NCI-H1417 treated with DMSO at 0.1 percent for 48 hours (cell line): ENCODE measurements at regions not wholly inside any gene's neighbourhood (a gene's known extent, or its start where the extent isn't known, plus 50 kb on each side); places are given as distances from the start of the nearest gene placed in this dataset.
"Not testable (repeated sequence)": the region's sequence is repeated elsewhere in the genome, so short reads cannot be mapped to it uniquely, and the experiment has no call there.

ENCODE experiments used
- DNase-seq: peaks from one replicate; lab custom pipeline; 2025; lab: John Stamatoyannopoulos, UW

- no peak for DNase-seq
Measured at GRCh38 chr18:1846640-1847039, 724.7 kb downstream of the METTL4 start.

GRCh38 chr18:1848716-1849115, 722.6 kb downstream of the METTL4 start:
- DNase-seq = no peak

GRCh38 chr18:1849386-1849785, 721.9 kb downstream of the METTL4 start:
- no peak for DNase-seq

GRCh38 chr18:1857281-1857680, 714.0 kb downstream of the METTL4 start:
- not testable (repeated sequence) for DNase-seq

- no peak for DNase-seq
Measured at GRCh38 chr18:1861473-1861872, 709.8 kb downstream of the METTL4 start.

GRCh38 chr18:1865869-1866268, 705.4 kb downstream of the METTL4 start:
- no peak for DNase-seq

- no peak for DNase-seq
Measured at GRCh38 chr18:1872274-1872673, 699.0 kb downstream of the METTL4 start.

GRCh38 chr18:1875219-1875618, 696.1 kb downstream of the METTL4 start:
- no peak for DNase-seq

GRCh38 chr18:1884623-1885022, 686.7 kb downstream of the METTL4 start:
- DNase-seq = no peak

GRCh38 chr18:1891641-1892040, 679.7 kb downstream of the METTL4 start:
- DNase-seq = no peak

- no peak for DNase-seq
Measured at GRCh38 chr18:1892191-1892590, 679.1 kb downstream of the METTL4 start.

GRCh38 chr18:1895456-1896185, 675.7 kb downstream of the METTL4 start:
- no peak for DNase-seq

- DNase-seq = peak; percentile 2
Measured at GRCh38 chr18:1906421-1906820, 664.9 kb downstream of the METTL4 start.

GRCh38 chr18:1907470-1908206, 663.7 kb downstream of the METTL4 start:
- no peak for DNase-seq

- DNase-seq = no peak
Measured at GRCh38 chr18:1914489-1914888, 656.8 kb downstream of the METTL4 start.

GRCh38 chr18:1916869-1917523, 654.3 kb downstream of the METTL4 start:
- DNase-seq = no peak

- DNase-seq = no peak
Measured at GRCh38 chr18:1917569-1917968, 653.7 kb downstream of the METTL4 start.

GRCh38 chr18:1922066-1922465, 649.2 kb downstream of the METTL4 start:
- DNase-seq = no peak

GRCh38 chr18:1928711-1929110, 642.6 kb downstream of the METTL4 start:
- DNase-seq = no peak

- no peak for DNase-seq
Measured at GRCh38 chr18:1929720-1930119, 641.6 kb downstream of the METTL4 start.

GRCh38 chr18:1930291-1931270, 640.7 kb downstream of the METTL4 start:
- DNase-seq = no peak

GRCh38 chr18:1952486-1952885, 618.8 kb downstream of the METTL4 start:
- DNase-seq = no peak
